ENCODE measurements at regions not wholly inside any gene's neighbourhood (a gene's known extent, or its start where the extent isn't known, plus 50 kb on each side); places are given as distances from the start of the nearest gene placed in this dataset.
"Not testable (repeated sequence)": the region's sequence is repeated elsewhere in the genome, so short reads cannot be mapped to it uniquely, and the experiment has no call there.

- DNase-seq (ENCODE audit: low read depth in 1 of 2, low spot score in 1 of 2): no peak
These were observed 160.8 kb downstream of the MYCN start for GRCh38 chr2:16101196-16101595.

GRCh38 chr2:16100006-16100405 is 159.7 kb downstream of the MYCN start:
- DNase-seq (ENCODE audit: low read depth in 1 of 2, low spot score in 1 of 2): no peak

- no peak for DNase-seq (ENCODE audit: low read depth in 1 of 2, low spot score in 1 of 2)
These were observed 159.0 kb downstream of the MYCN start for GRCh38 chr2:16099326-16099725.

GRCh38 chr2:16096962-16097361 is 156.6 kb downstream of the MYCN start:
- no peak for DNase-seq (ENCODE audit: low read depth in 1 of 2, low spot score in 1 of 2)

GRCh38 chr2:16095483-16095882 is 155.1 kb downstream of the MYCN start:
- not testable (repeated sequence) for DNase-seq (ENCODE audit: low read depth in 1 of 2, low spot score in 1 of 2)

- DNase-seq (ENCODE audit: low read depth in 1 of 2, low spot score in 1 of 2): no peak
These were observed 154.5 kb downstream of the MYCN start for GRCh38 chr2:16094811-16095210.

- DNase-seq (ENCODE audit: low read depth in 1 of 2, low spot score in 1 of 2): no peak
These were observed 153.5 kb downstream of the MYCN start for GRCh38 chr2:16093639-16094529.

GRCh38 chr2:16092861-16093638 is 152.7 kb downstream of the MYCN start:
- DNase-seq (ENCODE audit: low read depth in 1 of 2, low spot score in 1 of 2): no peak

GRCh38 chr2:16091576-16092282 is 151.4 kb downstream of the MYCN start:
- DNase-seq (ENCODE audit: low read depth in 1 of 2, low spot score in 1 of 2): no peak

- DNase-seq (ENCODE audit: low read depth in 1 of 2, low spot score in 1 of 2): no peak
These were observed 150.6 kb downstream of the MYCN start for GRCh38 chr2:16090650-16091575.

GRCh38 chr2:16089491-16089890 is 149.1 kb downstream of the MYCN start:
- not testable (repeated sequence) for DNase-seq (ENCODE audit: low read depth in 1 of 2, low spot score in 1 of 2)

- DNase-seq (ENCODE audit: low read depth in 1 of 2, low spot score in 1 of 2): no peak
These were observed 148.4 kb downstream of the MYCN start for GRCh38 chr2:16088802-16089112.

GRCh38 chr2:16088035-16088801 is 147.9 kb downstream of the MYCN start:
- DNase-seq (ENCODE audit: low read depth in 1 of 2, low spot score in 1 of 2): no peak

GRCh38 chr2:16086136-16086535 is 145.8 kb downstream of the MYCN start:
- DNase-seq (ENCODE audit: low read depth in 1 of 2, low spot score in 1 of 2): not testable (repeated sequence)

- DNase-seq (ENCODE audit: low read depth in 1 of 2, low spot score in 1 of 2): no peak
These were observed 144.7 kb downstream of the MYCN start for GRCh38 chr2:16085073-16085472.

GRCh38 chr2:16084274-16084673 is 143.9 kb downstream of the MYCN start:
- DNase-seq (ENCODE audit: low read depth in 1 of 2, low spot score in 1 of 2): no peak

GRCh38 chr2:16082276-16082675 is 141.9 kb downstream of the MYCN start:
- DNase-seq (ENCODE audit: low read depth in 1 of 2, low spot score in 1 of 2): no peak

GRCh38 chr2:16081316-16082200 is 141.2 kb downstream of the MYCN start:
- DNase-seq (ENCODE audit: low read depth in 1 of 2, low spot score in 1 of 2): no peak

- no peak for DNase-seq (ENCODE audit: low read depth in 1 of 2, low spot score in 1 of 2)
These were observed 140.2 kb downstream of the MYCN start for GRCh38 chr2:16080516-16080915.
